ENCODE measurements at regions not wholly inside any gene's neighbourhood (a gene's known extent, or its start where the extent isn't known, plus 50 kb on each side); places are given as distances from the start of the nearest gene placed in this dataset.

DNA sequence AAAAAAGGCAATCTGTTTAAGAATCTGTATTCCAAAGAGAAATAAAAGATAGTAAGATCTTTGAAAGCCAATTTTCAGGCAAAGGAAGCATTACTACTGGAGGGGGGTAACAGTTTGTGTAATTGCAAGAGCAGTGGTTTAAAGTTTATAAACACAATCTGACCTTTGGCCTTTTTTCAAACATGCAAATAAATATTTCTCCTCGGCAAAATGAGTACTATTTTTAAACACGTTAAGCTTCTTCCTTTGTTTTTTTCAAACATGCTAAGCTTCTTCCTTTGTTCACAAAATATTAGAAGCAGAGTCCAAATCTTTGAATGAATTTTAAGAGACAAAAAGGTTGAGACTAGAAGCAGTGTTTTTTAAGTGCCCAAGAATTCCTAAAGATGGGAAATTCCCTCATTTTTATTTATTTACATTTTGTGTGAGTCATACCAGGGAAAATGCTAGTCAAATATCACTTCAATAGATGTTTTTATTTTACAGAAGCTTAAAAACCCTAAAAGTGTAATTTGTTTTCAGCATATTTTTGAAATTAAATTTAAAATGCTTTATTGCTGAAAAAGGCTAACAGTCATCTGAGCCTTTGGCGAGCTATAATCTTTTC lies 229.3 kb downstream of the GPR37 start:
- intact Hi-C loops (cut with DNase I): no loop called here
- Histone ChIP-seq H3K36me3 (no peaks in the 10 kb centered on the region), H3K9me3 (no peaks in the 10 kb centered on the region), H3K4me3 (no peak overlapping the region), H3K27ac (no peak overlapping the region), H3K4me1 (no peaks in the 10 kb centered on the region), H3K27me3 (no peaks in the 10 kb centered on the region)
- TF ChIP-seq, protein P1, sequence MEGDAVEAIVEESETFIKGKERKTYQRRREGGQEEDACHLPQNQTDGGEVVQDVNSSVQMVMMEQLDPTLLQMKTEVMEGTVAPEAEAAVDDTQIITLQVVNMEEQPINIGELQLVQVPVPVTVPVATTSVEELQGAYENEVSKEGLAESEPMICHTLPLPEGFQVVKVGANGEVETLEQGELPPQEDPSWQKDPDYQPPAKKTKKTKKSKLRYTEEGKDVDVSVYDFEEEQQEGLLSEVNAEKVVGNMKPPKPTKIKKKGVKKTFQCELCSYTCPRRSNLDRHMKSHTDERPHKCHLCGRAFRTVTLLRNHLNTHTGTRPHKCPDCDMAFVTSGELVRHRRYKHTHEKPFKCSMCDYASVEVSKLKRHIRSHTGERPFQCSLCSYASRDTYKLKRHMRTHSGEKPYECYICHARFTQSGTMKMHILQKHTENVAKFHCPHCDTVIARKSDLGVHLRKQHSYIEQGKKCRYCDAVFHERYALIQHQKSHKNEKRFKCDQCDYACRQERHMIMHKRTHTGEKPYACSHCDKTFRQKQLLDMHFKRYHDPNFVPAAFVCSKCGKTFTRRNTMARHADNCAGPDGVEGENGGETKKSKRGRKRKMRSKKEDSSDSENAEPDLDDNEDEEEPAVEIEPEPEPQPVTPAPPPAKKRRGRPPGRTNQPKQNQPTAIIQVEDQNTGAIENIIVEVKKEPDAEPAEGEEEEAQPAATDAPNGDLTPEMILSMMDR (IDR thresholded peaks at IDR 0.05): no peak
- DNase-seq: peak in 1 of 4 donors; percentile 10
- ATAC-seq: no peak

DNA sequence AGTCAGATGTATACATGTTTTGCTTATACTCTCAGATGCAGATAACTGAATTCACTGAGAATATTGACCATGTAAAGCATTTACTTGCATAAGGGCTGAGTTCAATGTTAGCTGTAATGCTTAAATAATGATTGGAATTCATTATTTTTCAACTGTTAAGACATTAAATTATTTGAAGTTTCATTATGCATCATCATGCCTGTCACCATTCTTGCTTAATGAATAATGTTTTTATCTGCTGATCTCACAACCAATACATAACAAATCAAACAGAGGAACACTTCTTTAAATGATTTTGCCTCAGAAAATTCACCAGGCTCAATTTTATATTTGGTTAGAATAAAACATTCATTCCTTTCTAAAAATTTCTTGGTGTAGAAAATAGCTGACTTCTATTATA lies 233.4 kb downstream of the GPR37 start:
- ATAC-seq: no peak
- intact Hi-C loops (cut with DNase I): no loop called here
- no peaks in the 10 kb centered on the region for H3K4me1 ChIP-seq
- H3K4me3 ChIP-seq: no peak overlapping the region
- no peak for DNase-seq
- no peak overlapping the region for H3K27ac ChIP-seq
- no peaks in the 10 kb centered on the region for H3K27me3 ChIP-seq
- TF ChIP-seq, protein P1 (IDR thresholded peaks at IDR 0.05): no peak
- no peaks in the 10 kb centered on the region for H3K36me3 ChIP-seq
- H3K9me3 ChIP-seq: peaks cover 0 to 17% of the 10 kb centered on the region in 2 donors

DNA sequence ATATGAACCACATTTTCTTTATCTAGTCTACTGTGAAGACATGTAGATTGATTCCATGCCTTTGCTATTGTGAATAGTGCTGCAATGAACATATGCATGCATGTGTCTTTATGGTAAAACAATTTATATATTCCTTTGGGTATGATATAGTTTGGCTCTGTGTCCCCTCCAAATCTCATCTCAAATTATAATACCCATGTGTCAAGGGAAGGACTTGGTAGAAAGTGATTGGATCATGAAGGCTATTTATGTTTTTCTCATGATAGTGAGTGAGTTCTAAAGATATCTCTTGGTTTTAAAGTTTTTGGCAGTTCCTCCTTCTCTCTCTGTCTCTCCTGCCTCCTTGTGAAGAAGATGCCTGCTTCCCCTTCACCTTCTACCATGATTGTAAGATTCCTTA lies 248.7 kb downstream of the GPR37 start:
- Histone ChIP-seq H3K4me3 (no peak overlapping the region), H3K9me3 (peaks cover 0 to 2% of the 10 kb centered on the region in 2 donors), H3K27me3 (no peaks in the 10 kb centered on the region), H3K27ac (no peak overlapping the region), H3K4me1 (no peaks in the 10 kb centered on the region), H3K36me3 (no peaks in the 10 kb centered on the region)
- intact Hi-C loops (cut with DNase I): no loop called here
- ATAC-seq: no peak
- TF ChIP-seq, protein P1 (IDR thresholded peaks at IDR 0.05): no peak
- DNase-seq: no peak

DNA sequence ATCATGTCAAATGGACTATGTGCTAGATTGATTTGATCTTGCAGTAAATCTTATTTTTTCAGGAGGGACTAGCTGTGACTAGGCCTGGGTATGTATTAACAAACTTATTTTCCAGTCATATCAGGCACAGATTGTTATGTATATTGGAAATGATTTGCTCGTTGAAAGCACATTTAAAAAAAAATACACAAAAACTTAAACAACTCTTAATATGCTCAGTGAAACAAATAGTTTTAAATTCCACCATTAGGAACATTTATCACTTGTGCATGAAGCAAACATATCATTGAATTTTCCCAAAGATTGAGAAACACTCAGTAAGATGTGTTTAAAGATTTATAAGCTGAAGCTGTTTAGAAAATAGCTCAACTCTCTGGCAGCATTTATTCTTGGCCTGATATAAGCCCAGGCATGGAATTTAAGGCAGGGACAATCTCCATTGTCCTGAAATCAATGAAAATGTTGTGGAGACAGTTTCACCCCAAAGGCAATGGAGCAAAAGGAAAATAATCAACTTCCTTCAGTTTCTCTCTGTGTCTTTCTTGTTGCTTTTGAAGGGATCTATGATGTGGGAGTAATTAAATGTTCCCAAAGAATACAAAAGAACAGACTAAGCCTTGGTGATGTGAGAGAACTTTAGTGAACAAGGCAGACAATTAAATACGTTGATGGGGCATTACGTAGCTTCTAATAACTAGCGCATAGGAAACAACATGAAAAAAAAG lies 250.3 kb downstream of the GPR37 start:
- no peaks in the 10 kb centered on the region for H3K36me3 ChIP-seq
- intact Hi-C loops (cut with DNase I): no loop called here
- H3K4me1 ChIP-seq: no peaks in the 10 kb centered on the region
- H3K27me3 ChIP-seq: no peaks in the 10 kb centered on the region
- H3K27ac ChIP-seq: no peak overlapping the region
- no peak for ATAC-seq
- peak in 2 of 4 donors; percentile 65 to 67 for DNase-seq
- TF ChIP-seq, protein P1 (IDR thresholded peaks at IDR 0.05): no peak
- H3K4me3 ChIP-seq: no peak overlapping the region
- no peaks in the 10 kb centered on the region for H3K9me3 ChIP-seq

DNA sequence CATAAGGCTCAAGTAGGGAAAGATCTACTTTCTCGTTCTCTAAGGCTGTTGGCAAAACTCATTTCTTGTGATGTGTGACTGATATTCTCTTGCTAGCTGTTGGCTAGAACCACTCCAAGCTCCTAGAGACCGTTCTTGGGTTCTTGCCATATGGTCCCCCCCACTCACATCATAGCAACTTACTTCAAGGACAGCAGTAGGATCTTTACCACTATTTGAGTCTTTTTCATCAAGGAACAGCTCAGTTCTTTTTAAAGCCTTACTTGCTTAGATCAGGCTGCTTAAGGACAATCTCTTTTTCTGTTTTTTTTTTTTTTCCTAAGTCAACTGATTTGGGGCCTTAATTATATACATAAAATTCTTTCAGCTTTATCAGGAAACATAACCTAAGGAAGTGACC lies 251.1 kb downstream of the GPR37 start:
- ATAC-seq (no peak), DNase-seq (peak in 2 of 4 donors; percentile 54 to 74)
- H3K27me3 ChIP-seq: no peaks in the 10 kb centered on the region
- intact Hi-C loops (cut with DNase I): no loop called here
- H3K9me3 ChIP-seq: no peaks in the 10 kb centered on the region
- TF ChIP-seq, protein P1 (IDR thresholded peaks at IDR 0.05): no peak
- H3K36me3 ChIP-seq: no peaks in the 10 kb centered on the region
- H3K27ac ChIP-seq: no peak overlapping the region
- no peak overlapping the region for H3K4me3 ChIP-seq
- H3K4me1 ChIP-seq: no peaks in the 10 kb centered on the region
